Colonic mucosa (tissue), 4 donors: ENCODE measurements at regions not wholly inside any gene's neighbourhood (a gene's known extent, or its start where the extent isn't known, plus 50 kb on each side); places are given as distances from the start of the nearest gene placed in this dataset.

Experiments
- DNase-seq: peaks from one replicate; pipeline ENCODE4 v3.0.0-alpha.2; 2020
- H3K27ac ChIP-seq: fragments of 200-600 bp; one replicate; pipeline ENCODE4 v1.8.0; 2021
- H3K27me3 ChIP-seq: fragments of 200-600 bp; one replicate; pipeline ENCODE4 v1.8.0; 2021
- H3K36me3 ChIP-seq: fragments of 200-600 bp; one replicate; pipeline ENCODE4 v1.8.0; 2021
- H3K4me1 ChIP-seq: fragments of 200-600 bp; one replicate; pipeline ENCODE4 v1.8.0; 2021; ENCODE audit warnings: mild to moderate bottlenecking
- H3K4me3 ChIP-seq: fragments of 200-600 bp; one replicate; pipeline ENCODE4 v1.8.0; 2021
- H3K9ac ChIP-seq, 2 donors: one replicate each; pipeline ENCODE4 v1.7.0; 2013; ENCODE audit warnings: control low read depth in 2 of 2, low read depth in 2 of 2, low read length in 2 of 2
- H3K9me3 ChIP-seq: fragments of 200-600 bp; one replicate; pipeline ENCODE4 v1.8.0; 2021
- intact Hi-C: fragments of 100-400 bp; cut with DNase I; formaldehyde crosslinking; loops from one replicate; pipeline ENCODE4 v1.14.1; 2022
- TF ChIP-seq, protein P1 (sequence below): fragments of 200-600 bp; IDR thresholded peaks from one replicate; pipeline ENCODE4 v1.8.0; 2022; ENCODE audit warnings: antibody characterized with exemption, mild to moderate bottlenecking
- donor health status: healthy.
- donor health status: DM: no; HTN: no; CAD: no.
- donor health status: DM: no; HTN: no; CAD: no.

DNA sequence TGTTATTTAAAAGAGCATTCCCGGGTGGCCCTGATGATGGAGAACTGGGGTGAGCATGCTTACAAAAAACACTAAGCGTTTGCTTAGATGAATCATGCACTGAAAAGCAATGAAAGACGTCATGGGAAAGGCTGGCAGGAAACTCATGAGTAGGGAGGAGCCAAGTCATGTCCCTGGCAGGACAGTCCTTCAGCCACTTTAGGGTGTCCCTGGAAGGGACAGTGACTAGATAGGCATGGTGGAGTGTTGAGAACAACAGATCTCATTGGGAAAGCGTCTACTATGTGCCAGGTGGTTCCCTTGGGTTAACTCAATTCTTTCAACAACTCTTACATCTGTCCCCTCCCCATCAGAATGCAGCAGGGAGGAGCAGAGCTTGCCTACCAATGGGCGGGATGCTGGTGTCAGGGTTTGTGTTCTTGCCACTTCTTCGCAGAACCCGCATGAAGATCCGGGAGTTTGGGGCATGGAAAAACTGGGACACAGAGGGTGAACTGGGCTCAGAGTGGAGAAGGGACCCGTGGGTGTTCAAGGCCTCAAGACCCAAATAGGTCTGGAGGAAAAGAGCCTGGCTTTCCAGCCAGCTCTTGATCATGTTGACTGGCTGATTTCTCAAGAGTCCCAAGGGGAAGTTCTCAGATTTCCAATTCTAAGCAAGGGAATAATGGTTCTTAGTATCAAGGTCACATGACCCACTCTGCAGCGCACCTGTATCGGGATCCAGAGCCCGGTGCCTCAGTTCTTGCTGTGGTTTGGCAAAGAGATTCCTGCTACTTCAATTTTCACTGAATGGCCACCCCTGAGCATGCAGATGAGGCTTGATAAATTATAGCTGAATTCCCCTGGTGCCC, 653.9 kb upstream of the TBX3 start:
- H3K9ac ChIP-seq = no peak overlapping the region
- intact Hi-C loops = no loop called here
- no peak overlapping the region for H3K4me3 ChIP-seq
- H3K9me3 ChIP-seq = no peaks in the 10 kb centered on the region
- no peaks in the 10 kb centered on the region for H3K27me3 ChIP-seq
- no peaks in the 10 kb centered on the region for H3K4me1 ChIP-seq
- TF ChIP-seq, protein P1, sequence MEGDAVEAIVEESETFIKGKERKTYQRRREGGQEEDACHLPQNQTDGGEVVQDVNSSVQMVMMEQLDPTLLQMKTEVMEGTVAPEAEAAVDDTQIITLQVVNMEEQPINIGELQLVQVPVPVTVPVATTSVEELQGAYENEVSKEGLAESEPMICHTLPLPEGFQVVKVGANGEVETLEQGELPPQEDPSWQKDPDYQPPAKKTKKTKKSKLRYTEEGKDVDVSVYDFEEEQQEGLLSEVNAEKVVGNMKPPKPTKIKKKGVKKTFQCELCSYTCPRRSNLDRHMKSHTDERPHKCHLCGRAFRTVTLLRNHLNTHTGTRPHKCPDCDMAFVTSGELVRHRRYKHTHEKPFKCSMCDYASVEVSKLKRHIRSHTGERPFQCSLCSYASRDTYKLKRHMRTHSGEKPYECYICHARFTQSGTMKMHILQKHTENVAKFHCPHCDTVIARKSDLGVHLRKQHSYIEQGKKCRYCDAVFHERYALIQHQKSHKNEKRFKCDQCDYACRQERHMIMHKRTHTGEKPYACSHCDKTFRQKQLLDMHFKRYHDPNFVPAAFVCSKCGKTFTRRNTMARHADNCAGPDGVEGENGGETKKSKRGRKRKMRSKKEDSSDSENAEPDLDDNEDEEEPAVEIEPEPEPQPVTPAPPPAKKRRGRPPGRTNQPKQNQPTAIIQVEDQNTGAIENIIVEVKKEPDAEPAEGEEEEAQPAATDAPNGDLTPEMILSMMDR = no peak
- peak; percentile 45 for DNase-seq
- H3K36me3 ChIP-seq = no peaks in the 10 kb centered on the region
- no peak overlapping the region for H3K27ac ChIP-seq

DNA sequence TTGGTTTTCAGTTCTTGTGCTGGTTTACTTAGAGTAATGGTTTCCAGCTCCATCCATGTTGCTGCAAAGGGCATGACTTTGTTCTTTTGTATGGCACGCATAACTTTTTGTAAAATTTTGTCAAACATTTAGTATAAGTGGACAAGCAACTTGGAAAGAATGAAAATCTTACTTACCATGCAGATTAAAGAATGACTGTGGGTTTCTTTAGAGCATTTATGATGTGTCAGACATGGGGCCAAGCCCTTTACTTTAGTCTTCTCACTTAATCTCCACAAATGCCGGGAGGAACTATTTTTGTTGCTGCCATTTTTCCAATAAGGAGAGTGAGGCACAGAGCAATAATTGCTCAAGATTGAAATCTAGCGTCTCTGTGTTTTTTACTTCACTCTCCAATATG, 652.5 kb upstream of the TBX3 start:
- TF ChIP-seq, protein P1 = no peak
- Histone ChIP-seq H3K27ac (no peak overlapping the region), H3K27me3 (no peaks in the 10 kb centered on the region), H3K4me1 (no peaks in the 10 kb centered on the region), H3K9ac (no peak overlapping the region), H3K9me3 (no peaks in the 10 kb centered on the region), H3K36me3 (no peaks in the 10 kb centered on the region), H3K4me3 (no peak overlapping the region)
- no peak for DNase-seq
- intact Hi-C loops = no loop called here

DNA sequence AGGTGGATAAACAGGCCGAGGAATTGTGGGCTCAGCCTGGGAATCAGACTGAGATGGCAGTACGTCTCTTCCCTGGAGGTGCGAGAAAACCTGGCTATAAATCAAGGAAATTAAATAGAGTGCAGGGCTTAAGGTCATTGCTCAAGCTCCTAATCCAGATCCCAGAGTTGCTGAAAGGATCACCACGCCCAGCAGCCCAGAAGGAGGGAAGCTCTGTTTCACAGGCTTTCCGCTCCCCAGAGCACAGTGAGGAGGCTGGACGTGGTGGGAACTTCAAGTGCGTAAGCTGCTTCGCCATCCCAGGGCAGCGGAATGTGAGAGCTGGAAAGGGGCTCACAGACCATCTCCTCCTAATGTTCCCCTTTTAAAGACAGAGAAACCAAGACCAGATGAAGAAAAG, 651.6 kb upstream of the TBX3 start:
- TF ChIP-seq, protein P1 = no peak
- H3K4me1 ChIP-seq = no peaks in the 10 kb centered on the region
- DNase-seq = peak; percentile 19
- H3K36me3 ChIP-seq = no peaks in the 10 kb centered on the region
- H3K27me3 ChIP-seq = no peaks in the 10 kb centered on the region
- H3K27ac ChIP-seq = no peak overlapping the region
- H3K4me3 ChIP-seq = no peak overlapping the region
- intact Hi-C loops = no loop called here
- no peak overlapping the region for H3K9ac ChIP-seq
- H3K9me3 ChIP-seq = no peaks in the 10 kb centered on the region

DNA sequence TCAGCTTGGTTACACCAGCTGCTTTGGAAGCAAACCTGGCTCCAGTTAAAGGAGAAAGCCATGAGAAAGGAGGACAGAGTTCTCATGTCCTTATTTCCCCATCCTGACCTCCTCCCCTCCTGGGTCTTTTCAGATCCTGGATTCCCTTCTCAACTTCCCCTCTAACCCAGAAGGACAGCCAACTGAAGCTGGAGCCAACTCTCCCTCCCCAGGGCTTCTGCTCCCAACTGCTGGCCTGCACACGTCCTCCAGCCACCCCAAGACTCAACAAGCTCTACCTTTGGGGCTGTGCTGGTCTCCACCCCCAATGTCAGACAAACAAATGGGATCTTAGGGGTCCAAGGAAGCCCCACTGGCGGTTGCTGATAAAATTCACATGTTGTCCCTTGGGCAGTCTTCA, 651.1 kb upstream of the TBX3 start:
- Histone ChIP-seq H3K9me3 (no peaks in the 10 kb centered on the region), H3K4me3 (no peak overlapping the region), H3K27me3 (no peaks in the 10 kb centered on the region), H3K4me1 (no peaks in the 10 kb centered on the region), H3K36me3 (no peaks in the 10 kb centered on the region), H3K9ac (no peak overlapping the region), H3K27ac (no peak overlapping the region)
- intact Hi-C loops = no loop called here
- TF ChIP-seq, protein P1 = no peak
- DNase-seq = no peak

DNA sequence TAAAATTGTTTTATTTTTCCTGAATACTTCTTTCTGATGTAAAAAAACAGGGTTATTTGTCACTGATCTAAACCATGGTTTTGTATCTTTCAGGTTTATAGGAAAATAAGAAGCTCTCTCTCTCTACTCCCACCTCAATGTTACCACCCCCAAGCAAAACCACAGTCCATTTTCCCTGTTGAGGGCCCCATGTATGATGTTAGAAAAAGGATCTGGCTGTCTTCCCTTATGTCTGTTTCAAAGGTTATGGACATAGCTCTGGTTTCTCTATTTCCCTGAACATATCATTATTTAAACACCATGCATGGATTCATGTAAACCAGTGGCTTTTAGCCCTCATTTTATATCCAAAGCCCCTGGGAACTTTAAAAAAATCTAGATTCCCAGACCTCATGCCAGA, 649.0 kb upstream of the TBX3 start:
- H3K36me3 ChIP-seq = no peaks in the 10 kb centered on the region
- H3K4me3 ChIP-seq = no peak overlapping the region
- no peak overlapping the region for H3K27ac ChIP-seq
- H3K9ac ChIP-seq = no peak overlapping the region
- no peaks in the 10 kb centered on the region for H3K4me1 ChIP-seq
- no peak for DNase-seq
- H3K9me3 ChIP-seq = no peaks in the 10 kb centered on the region
- TF ChIP-seq, protein P1 = no peak
- intact Hi-C loops = no loop called here
- H3K27me3 ChIP-seq = no peaks in the 10 kb centered on the region
